K562 (cell line): ENCODE measurements at regions not wholly inside any gene's neighbourhood (a gene's known extent, or its start where the extent isn't known, plus 50 kb on each side); places are given as distances from the start of the nearest gene placed in this dataset.

Experiments used
- ADNP ChIP-seq: fragments of 200-800 bp; sonication (Bioruptor generic); IDR thresholded peaks from 2 replicates; pipeline ENCODE4 v1.6.1; 2016; ENCODE audit warnings: missing genetic modification characterization, missing compliant biosample characterization
- ERF ChIP-seq: fragments of 450-650 bp; formaldehyde crosslinking; IDR thresholded peaks from 2 replicates; pipeline ENCODE4 v1.4.0; 2020; ENCODE audit warnings: mild to moderate bottlenecking, mixed read lengths
- FOXA3 ChIP-seq, 2 experiments: fragments of 450-650 bp in 1 of 2; sonication (generic) in 1 of 2; formaldehyde crosslinking; IDR thresholded peaks in 1 of 2; conservative IDR thresholded peaks in 1 of 2; 2 replicates each; pipeline versions ENCODE4 v1.4.0 to v1.8.0; 2020 to 2022; ENCODE audit warnings: mild to moderate bottlenecking in 2 of 2, missing genetic modification reagents in 1 of 2
- HDAC8 ChIP-seq: fragments of 450-650 bp; IDR thresholded peaks from 2 replicates; pipeline ENCODE4 v1.6.1; 2016; ENCODE audit warnings: mild to moderate bottlenecking, missing genetic modification characterization, moderate library complexity, missing compliant biosample characterization
- KLF10 ChIP-seq: fragments of 250-450 bp; sonication (Bioruptor Pico); IDR thresholded peaks from 2 replicates; pipeline ENCODE4 v1.6.1; 2021; ENCODE audit warnings: matching md5 sums
- NELFE ChIP-seq: IDR thresholded peaks from 2 replicates; pipeline ENCODE4 v1.6.1; 2011; ENCODE audit warnings: mild to moderate bottlenecking; ENCODE audit not compliant: insufficient read depth, insufficient read length
- NR2C2 ChIP-seq, 2 experiments: fragments of 200-800 bp in 1 of 2; sonication (Bioruptor generic) in 1 of 2; sonication (generic) in 1 of 2; formaldehyde crosslinking in 1 of 2; IDR thresholded peaks; 2 replicates each; pipeline versions ENCODE4 v1.6.1 to v1.8.0; 2016 to 2022; ENCODE audit warnings: mild to moderate bottlenecking in 1 of 2, missing compliant biosample characterization in 1 of 2, missing genetic modification characterization in 1 of 2, missing genetic modification reagents in 1 of 2
- NR2F6 ChIP-seq: fragments of 450-650 bp; formaldehyde crosslinking; IDR thresholded peaks from 2 replicates; pipeline ENCODE4 v1.4.0; 2020; ENCODE audit warnings: mild to moderate bottlenecking
- PHB2 ChIP-seq: fragments of 450-650 bp; IDR thresholded peaks from 2 replicates; pipeline ENCODE4 v1.6.1; 2017; ENCODE audit warnings: low read depth
- PRPF4 ChIP-seq: fragments of 200-400 bp; formaldehyde crosslinking; IDR thresholded peaks from one replicate; pipeline ENCODE4 v1.6.1; 2017; ENCODE audit warnings: low read length, low read depth, mild to moderate bottlenecking; ENCODE audit not compliant: insufficient read depth, poor library complexity, severe bottlenecking
- PTBP1 ChIP-seq: fragments of 200-400 bp; formaldehyde crosslinking; IDR thresholded peaks from 2 replicates; pipeline ENCODE4 v1.6.1; 2017; ENCODE audit warnings: low read depth, low read length
- SRSF3 ChIP-seq: fragments of 200-400 bp; formaldehyde crosslinking; IDR thresholded peaks from 2 replicates; pipeline ENCODE4 v1.6.1; 2016; ENCODE audit warnings: mild to moderate bottlenecking, low read length, moderate library complexity; ENCODE audit not compliant: insufficient read depth
- TBP ChIP-seq: optimal IDR thresholded peaks from 2 replicates; pipeline ENCODE3; 2011; ENCODE audit warnings: low read depth, low read length, improper control_type of control experiment
- YY1 ChIP-seq, 3 experiments: IDR thresholded peaks; 2 replicates each; pipeline ENCODE4 v1.6.1; 2011; ENCODE audit warnings: low read length in 2 of 3, mild to moderate bottlenecking in 2 of 3, moderate library complexity in 2 of 3, borderline replicate concordance in 1 of 3, control low read depth in 1 of 3, low read depth in 1 of 3; ENCODE audit not compliant: insufficient read depth in 3 of 3, insufficient replicate concordance in 2 of 3, control insufficient read depth in 1 of 3, insufficient read length in 1 of 3; ENCODE audit errors: extremely low read depth in 1 of 3
- ZFP30 ChIP-seq: fragments of 250-450 bp; sonication (Bioruptor Pico); IDR thresholded peaks from 2 replicates; pipeline ENCODE4 v1.8.0; 2022; ENCODE audit warnings: moderate library complexity, mild to moderate bottlenecking, inconsistent platforms, borderline replicate concordance
- ZNF124 ChIP-seq: sonication (generic); formaldehyde crosslinking; IDR thresholded peaks from 2 replicates; pipeline ENCODE4 v1.8.1; 2022; ENCODE audit warnings: missing genetic modification reagents
- ZNF717 ChIP-seq: fragments of 250-450 bp; sonication (Bioruptor Pico); IDR thresholded peaks from 2 replicates; pipeline ENCODE4 v1.5.0; 2021
- ZNF764 ChIP-seq: fragments of 250-450 bp; sonication (Bioruptor Pico); IDR thresholded peaks from 2 replicates; pipeline ENCODE4 v1.4.0; 2020; ENCODE audit warnings: low read depth, mild to moderate bottlenecking, moderate library complexity
- TF ChIP-seq, protein P1 (sequence below): fragments of 450-650 bp; formaldehyde crosslinking; IDR thresholded peaks from 2 replicates; pipeline ENCODE4 v1.4.0; 2020; ENCODE audit warnings: mild to moderate bottlenecking, moderate library complexity
- TF ChIP-seq, protein P2 (sequence below): sonication (generic); formaldehyde crosslinking; IDR thresholded peaks from 2 replicates; pipeline ENCODE4 v1.8.0; 2022; ENCODE audit warnings: missing genetic modification reagents, mild to moderate bottlenecking, moderate library complexity, borderline replicate concordance
- TF ChIP-seq, protein P3 (sequence below): fragments of 450-650 bp; IDR thresholded peaks from 2 replicates; pipeline ENCODE4 v1.6.1; 2014; ENCODE audit warnings: low read depth, mild to moderate bottlenecking, moderate library complexity, borderline replicate concordance
- TF ChIP-seq, protein P4 (sequence below): fragments of 150-350 bp; conservative IDR thresholded peaks from 2 replicates; pipeline ENCODE4 v1.6.1; 2014; ENCODE audit warnings: low read length

DNA sequence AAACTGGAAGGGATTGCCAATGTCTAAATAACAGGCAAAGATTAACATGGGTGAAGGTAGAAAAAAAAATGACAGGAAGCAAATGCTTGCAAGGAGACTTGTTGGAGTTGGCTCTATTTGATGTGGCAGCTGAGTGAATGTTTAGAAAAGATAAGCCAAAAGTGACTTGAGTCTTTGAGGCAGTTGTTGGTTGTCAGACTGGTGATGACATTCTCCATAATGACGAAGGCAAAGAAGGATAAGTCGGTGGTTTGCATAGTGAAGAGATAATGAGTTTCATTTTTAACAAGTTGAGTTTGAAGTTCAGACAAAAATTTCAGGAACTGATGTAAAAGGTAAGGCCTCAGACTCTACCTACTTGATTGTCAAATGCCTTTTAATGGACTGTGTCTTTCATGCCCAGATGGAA lies 704.1 kb upstream of the SGO1 start (continued):
- TF ChIP-seq, protein P1, sequence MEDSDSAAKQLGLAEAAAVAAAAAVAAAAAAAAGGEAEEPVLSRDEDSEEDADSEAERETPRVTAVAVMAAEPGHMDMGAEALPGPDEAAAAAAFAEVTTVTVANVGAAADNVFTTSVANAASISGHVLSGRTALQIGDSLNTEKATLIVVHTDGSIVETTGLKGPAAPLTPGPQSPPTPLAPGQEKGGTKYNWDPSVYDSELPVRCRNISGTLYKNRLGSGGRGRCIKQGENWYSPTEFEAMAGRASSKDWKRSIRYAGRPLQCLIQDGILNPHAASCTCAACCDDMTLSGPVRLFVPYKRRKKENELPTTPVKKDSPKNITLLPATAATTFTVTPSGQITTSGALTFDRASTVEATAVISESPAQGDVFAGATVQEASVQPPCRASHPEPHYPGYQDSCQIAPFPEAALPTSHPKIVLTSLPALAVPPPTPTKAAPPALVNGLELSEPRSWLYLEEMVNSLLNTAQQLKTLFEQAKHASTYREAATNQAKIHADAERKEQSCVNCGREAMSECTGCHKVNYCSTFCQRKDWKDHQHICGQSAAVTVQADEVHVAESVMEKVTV (CRISPR knock-in tag) = no peak
- TF ChIP-seq, protein P2, sequence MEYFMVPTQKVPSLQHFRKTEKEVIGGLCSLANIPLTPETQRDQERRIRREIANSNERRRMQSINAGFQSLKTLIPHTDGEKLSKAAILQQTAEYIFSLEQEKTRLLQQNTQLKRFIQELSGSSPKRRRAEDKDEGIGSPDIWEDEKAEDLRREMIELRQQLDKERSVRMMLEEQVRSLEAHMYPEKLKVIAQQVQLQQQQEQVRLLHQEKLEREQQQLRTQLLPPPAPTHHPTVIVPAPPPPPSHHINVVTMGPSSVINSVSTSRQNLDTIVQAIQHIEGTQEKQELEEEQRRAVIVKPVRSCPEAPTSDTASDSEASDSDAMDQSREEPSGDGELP (CRISPR knock-in tag) = peak; percentile 21; the same call in 1 of the 2 replicates
- TF ChIP-seq NR2F6 = no peak
- no peak for TF ChIP-seq ZNF124 (CRISPR knock-in tag)
- TF ChIP-seq ZFP30 (CRISPR knock-in tag) = no peak
- TF ChIP-seq SRSF3 = no peak
- peak in 1 of 2 experiments; percentile 32; a peak in 1 of 4 replicates for TF ChIP-seq FOXA3 (CRISPR knock-in tag; conservative IDR thresholded peaks at IDR 0.05 in 1 of 2, IDR thresholded peaks at IDR 0.05 in 1 of 2)
- TF ChIP-seq NR2C2 (CRISPR knock-in tag; IDR thresholded peaks at IDR 0.05) = no peak
- no peak for TF ChIP-seq NR2C2 (tag; IDR thresholded peaks at IDR 0.05)
- TF ChIP-seq TBP = peak; percentile 60
- no peak for TF ChIP-seq NELFE
- TF ChIP-seq ZNF764 = no peak
- no peak for TF ChIP-seq ERF (CRISPR knock-in tag)
- peak in 1 of 3 experiments; percentile 43 for TF ChIP-seq YY1 (IDR thresholded peaks at IDR 0.05; ENCODE audit: borderline replicate concordance in 1 of 3, control insufficient read depth in 1 of 3, extremely low read depth in 1 of 3, insufficient read depth in 3 of 3, insufficient read length in 1 of 3, insufficient replicate concordance in 2 of 3, low read depth in 1 of 3, low read length in 2 of 3)
- TF ChIP-seq, protein P3, sequence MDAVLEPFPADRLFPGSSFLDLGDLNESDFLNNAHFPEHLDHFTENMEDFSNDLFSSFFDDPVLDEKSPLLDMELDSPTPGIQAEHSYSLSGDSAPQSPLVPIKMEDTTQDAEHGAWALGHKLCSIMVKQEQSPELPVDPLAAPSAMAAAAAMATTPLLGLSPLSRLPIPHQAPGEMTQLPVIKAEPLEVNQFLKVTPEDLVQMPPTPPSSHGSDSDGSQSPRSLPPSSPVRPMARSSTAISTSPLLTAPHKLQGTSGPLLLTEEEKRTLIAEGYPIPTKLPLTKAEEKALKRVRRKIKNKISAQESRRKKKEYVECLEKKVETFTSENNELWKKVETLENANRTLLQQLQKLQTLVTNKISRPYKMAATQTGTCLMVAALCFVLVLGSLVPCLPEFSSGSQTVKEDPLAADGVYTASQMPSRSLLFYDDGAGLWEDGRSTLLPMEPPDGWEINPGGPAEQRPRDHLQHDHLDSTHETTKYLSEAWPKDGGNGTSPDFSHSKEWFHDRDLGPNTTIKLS = no peak; the same call in 1 of the 2 replicates
- no peak for TF ChIP-seq PHB2
- no peak for TF ChIP-seq HDAC8
- no peak for TF ChIP-seq PRPF4
- TF ChIP-seq ADNP = no peak
- no peak for TF ChIP-seq ZNF717 (CRISPR knock-in tag)
- no peak for TF ChIP-seq KLF10 (CRISPR knock-in tag)
- TF ChIP-seq, protein P4, sequence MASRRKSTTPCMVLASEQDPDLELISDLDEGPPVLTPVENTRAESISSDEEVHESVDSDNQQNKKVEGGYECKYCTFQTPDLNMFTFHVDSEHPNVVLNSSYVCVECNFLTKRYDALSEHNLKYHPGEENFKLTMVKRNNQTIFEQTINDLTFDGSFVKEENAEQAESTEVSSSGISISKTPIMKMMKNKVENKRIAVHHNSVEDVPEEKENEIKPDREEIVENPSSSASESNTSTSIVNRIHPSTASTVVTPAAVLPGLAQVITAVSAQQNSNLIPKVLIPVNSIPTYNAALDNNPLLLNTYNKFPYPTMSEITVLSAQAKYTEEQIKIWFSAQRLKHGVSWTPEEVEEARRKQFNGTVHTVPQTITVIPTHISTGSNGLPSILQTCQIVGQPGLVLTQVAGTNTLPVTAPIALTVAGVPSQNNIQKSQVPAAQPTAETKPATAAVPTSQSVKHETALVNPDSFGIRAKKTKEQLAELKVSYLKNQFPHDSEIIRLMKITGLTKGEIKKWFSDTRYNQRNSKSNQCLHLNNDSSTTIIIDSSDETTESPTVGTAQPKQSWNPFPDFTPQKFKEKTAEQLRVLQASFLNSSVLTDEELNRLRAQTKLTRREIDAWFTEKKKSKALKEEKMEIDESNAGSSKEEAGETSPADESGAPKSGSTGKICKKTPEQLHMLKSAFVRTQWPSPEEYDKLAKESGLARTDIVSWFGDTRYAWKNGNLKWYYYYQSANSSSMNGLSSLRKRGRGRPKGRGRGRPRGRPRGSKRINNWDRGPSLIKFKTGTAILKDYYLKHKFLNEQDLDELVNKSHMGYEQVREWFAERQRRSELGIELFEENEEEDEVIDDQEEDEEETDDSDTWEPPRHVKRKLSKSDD = no peak
- no peak for TF ChIP-seq PTBP1
